Testis (tissue), 2 donors: ENCODE measurements at regions not wholly inside any gene's neighbourhood (a gene's known extent, or its start where the extent isn't known, plus 50 kb on each side); places are given as distances from the start of the nearest gene placed in this dataset.

Experiments
- DNase-seq: peaks from one replicate; pipeline ENCODE4 v3.0.0-alpha.2; 2019
- H3K27ac ChIP-seq, 2 donors: fragments of 200-600 bp; sonication (generic); one replicate each; pipeline ENCODE4 v1.5.1; 2019
- H3K27me3 ChIP-seq: fragments of 200-600 bp; sonication (generic); one replicate; pipeline ENCODE4 v1.5.1; 2019
- H3K36me3 ChIP-seq: fragments of 200-600 bp; sonication (generic); one replicate; pipeline ENCODE4 v1.5.1; 2017; ENCODE audit warnings: low read depth; ENCODE audit errors: missing control alignments
- H3K4me1 ChIP-seq: fragments of 200-600 bp; sonication (generic); one replicate; pipeline ENCODE4 v1.5.1; 2019
- H3K4me3 ChIP-seq, 2 donors: fragments of 200-600 bp; sonication (generic); one replicate each; pipeline ENCODE4 v1.5.1; 2017 to 2019
- H3K9me3 ChIP-seq: fragments of 200-600 bp; sonication (generic); one replicate; pipeline ENCODE4 v1.5.1; 2017
- CTCF ChIP-seq, 3 experiments: fragments of 450-650 bp in 2 of 3; fragments of 200-600 bp in 1 of 3; sonication (generic) in 1 of 3; IDR thresholded peaks; one replicate each; pipeline ENCODE4 v1.5.1; 2016 to 2019; ENCODE audit warnings: antibody characterized with exemption in 3 of 3, mild to moderate bottlenecking in 2 of 3, moderate library complexity in 1 of 3
- POLR2A ChIP-seq: fragments of 450-650 bp; IDR thresholded peaks from one replicate; pipeline ENCODE4 v1.6.1; 2017; ENCODE audit warnings: antibody characterized with exemption, mild to moderate bottlenecking, moderate library complexity
- WGBS, 2 donors: methylation state at CpG; one replicate each; pipeline ENCODE4 v1.1.5; 2018; 5-methylcytosine and 5-hydroxymethylcytosine counted together
- intact Hi-C: fragments of 100-400 bp; cut with DNase I; formaldehyde crosslinking; loops from one replicate; pipeline ENCODE4 v1.15.1; 2023; ENCODE audit warnings: low total_unique reads

GRCh38 chr13:38618881-38619280 lies 68.0 kb upstream of the FREM2 start:
- no peak overlapping the region for H3K4me3 ChIP-seq
- no peaks in the 10 kb centered on the region for H3K9me3 ChIP-seq
- intact Hi-C loops = no loop called here
- 32 to 51% methylated on average over 1 of the region's 1 CpG for WGBS, 2 donors
- H3K27ac ChIP-seq = no peak overlapping the region
- DNase-seq = no peak
- H3K4me1 ChIP-seq = no peaks in the 10 kb centered on the region
- H3K36me3 ChIP-seq = no peaks in the 10 kb centered on the region
- no peak for TF ChIP-seq CTCF (IDR thresholded peaks at IDR 0.05)
- H3K27me3 ChIP-seq = no peaks in the 10 kb centered on the region

- WGBS, 2 donors = 89 to 95% methylated on average over 4 of the region's 4 CpGs
- H3K36me3 ChIP-seq = no peaks in the 10 kb centered on the region
- no peak overlapping the region for H3K27ac ChIP-seq
- H3K27me3 ChIP-seq = no peaks in the 10 kb centered on the region
- no peaks in the 10 kb centered on the region for H3K4me1 ChIP-seq
- TF ChIP-seq CTCF (IDR thresholded peaks at IDR 0.05) (no peak), POLR2A (no peak)
- no peaks in the 10 kb centered on the region for H3K9me3 ChIP-seq
- H3K4me3 ChIP-seq = no peak overlapping the region
- DNase-seq = no peak
- intact Hi-C loops = no loop called here
Measured at GRCh38 chr13:38620876-38621275, 66.0 kb upstream of the FREM2 start.

GRCh38 chr13:38624822-38625221 lies 62.1 kb upstream of the FREM2 start:
- no peaks in the 10 kb centered on the region for H3K9me3 ChIP-seq
- no peak overlapping the region for H3K4me3 ChIP-seq
- intact Hi-C loops = no loop called here
- no peaks in the 10 kb centered on the region for H3K4me1 ChIP-seq
- TF ChIP-seq CTCF (IDR thresholded peaks at IDR 0.05) = no peak
- no peaks in the 10 kb centered on the region for H3K27me3 ChIP-seq
- WGBS, 2 donors = 24 to 42% methylated on average over 10 of the region's 10 CpGs
- H3K27ac ChIP-seq = no peak overlapping the region
- no peaks in the 10 kb centered on the region for H3K36me3 ChIP-seq
- DNase-seq = no peak

- H3K4me3 ChIP-seq = no peak overlapping the region
- H3K36me3 ChIP-seq = no peaks in the 10 kb centered on the region
- H3K4me1 ChIP-seq = no peaks in the 10 kb centered on the region
- no peak for DNase-seq
- WGBS, 2 donors = 79 to 85% methylated on average over 1 of the region's 1 CpG
- no peak overlapping the region for H3K27ac ChIP-seq
- TF ChIP-seq CTCF (IDR thresholded peaks at IDR 0.05) (no peak), POLR2A (no peak)
- H3K27me3 ChIP-seq = no peaks in the 10 kb centered on the region
- no peaks in the 10 kb centered on the region for H3K9me3 ChIP-seq
- intact Hi-C loops = no loop called here
Measured at GRCh38 chr13:38628554-38628953, 58.3 kb upstream of the FREM2 start.

GRCh38 chr13:38630780-38631179 lies 56.1 kb upstream of the FREM2 start:
- no peak overlapping the region for H3K27ac ChIP-seq
- no peaks in the 10 kb centered on the region for H3K9me3 ChIP-seq
- H3K4me1 ChIP-seq = no peaks in the 10 kb centered on the region
- H3K4me3 ChIP-seq = no peak overlapping the region
- intact Hi-C loops = no loop called here
- H3K27me3 ChIP-seq = no peaks in the 10 kb centered on the region
- DNase-seq = no peak
- TF ChIP-seq CTCF (IDR thresholded peaks at IDR 0.05) (no peak), POLR2A (no peak)
- 83 to 89% methylated on average over 4 of the region's 4 CpGs for WGBS, 2 donors
- no peaks in the 10 kb centered on the region for H3K36me3 ChIP-seq
